ENCODE measurements at regions not wholly inside any gene's neighbourhood (a gene's known extent, or its start where the extent isn't known, plus 50 kb on each side); places are given as distances from the start of the nearest gene placed in this dataset.

GRCh38 chr2:105677901-105678300 lies 66.8 kb upstream of the NCK2 start:
- DNase-seq (ENCODE audit: low spot score): no peak
- Histone ChIP-seq H3K4me1 (ENCODE audit: control insufficient read depth in 4 of 4, insufficient read depth in 4 of 4, low read length in 3 of 4) (no peaks in the 10 kb centered on the region), H3K9ac (ENCODE audit: low read depth in 1 of 2, low read length in 2 of 2) (no peak overlapping the region), H3K27me3 (ENCODE audit: control insufficient read depth in 4 of 4, insufficient read depth in 4 of 4, low read length in 3 of 4) (peaks cover 0 to 3% (median under 1%) of the 10 kb centered on the region in 4 donors), H3K36me3 (ENCODE audit: control insufficient read depth in 4 of 4, insufficient read depth in 3 of 4, low read depth in 1 of 4, low read length in 3 of 4) (no peaks in the 10 kb centered on the region), H3K27ac (ENCODE audit: low read depth in 1 of 2, low read length in 2 of 2) (no peak overlapping the region), H3K4me3 (ENCODE audit: low read depth in 1 of 3, low read length in 3 of 3) (no peak overlapping the region), H3K9me3 (ENCODE audit: control insufficient read depth in 4 of 4, low read length in 3 of 4) (no peaks in the 10 kb centered on the region)
- no peak for TF ChIP-seq EGR1 (IDR thresholded peaks at IDR 0.05; ENCODE audit: low read depth in 2 of 2)
- no peak for TF ChIP-seq FOXA2 (IDR thresholded peaks at IDR 0.05)
- TF ChIP-seq ATF3 (IDR thresholded peaks at IDR 0.05): no peak
- TF ChIP-seq RXRA (IDR thresholded peaks at IDR 0.05): no peak
- TF ChIP-seq YY1 (IDR thresholded peaks at IDR 0.05): no peak
- no peak for TF ChIP-seq RAD21 (IDR thresholded peaks at IDR 0.05)
- no peak for TF ChIP-seq REST (IDR thresholded peaks at IDR 0.05)
- TF ChIP-seq TAF1 (conservative IDR thresholded peaks at IDR 0.05): no peak
- no peak for TF ChIP-seq GABPA (IDR thresholded peaks at IDR 0.05 in 1 of 2, conservative IDR thresholded peaks at IDR 0.05 in 1 of 2)
- no peak for TF ChIP-seq ZBTB33 (IDR thresholded peaks at IDR 0.05)
- TF ChIP-seq NR2F2 (IDR thresholded peaks at IDR 0.05): no peak
- no peak for TF ChIP-seq HNF4G (IDR thresholded peaks at IDR 0.05)
- no peak for TF ChIP-seq CTCF (IDR thresholded peaks at IDR 0.05; ENCODE audit: low read depth, low read length, missing input control)
- WGBS: 69% methylated on average over 6 of the region's 6 CpGs

- Histone ChIP-seq H3K27ac (ENCODE audit: low read depth in 1 of 2, low read length in 2 of 2) (no peak overlapping the region), H3K27me3 (ENCODE audit: control insufficient read depth in 4 of 4, insufficient read depth in 4 of 4, low read length in 3 of 4) (peaks cover 0 to 3% (median under 1%) of the 10 kb centered on the region in 4 donors), H3K9me3 (ENCODE audit: control insufficient read depth in 4 of 4, low read length in 3 of 4) (no peaks in the 10 kb centered on the region), H3K4me1 (ENCODE audit: control insufficient read depth in 4 of 4, insufficient read depth in 4 of 4, low read length in 3 of 4) (no peaks in the 10 kb centered on the region), H3K4me3 (ENCODE audit: low read depth in 1 of 3, low read length in 3 of 3) (no peak overlapping the region), H3K36me3 (ENCODE audit: control insufficient read depth in 4 of 4, insufficient read depth in 3 of 4, low read depth in 1 of 4, low read length in 3 of 4) (no peaks in the 10 kb centered on the region), H3K9ac (ENCODE audit: low read depth in 1 of 2, low read length in 2 of 2) (no peak overlapping the region)
- no peak for DNase-seq (ENCODE audit: low spot score)
- WGBS: 83% methylated on average over 4 of the region's 4 CpGs
- TF ChIP-seq GABPA (IDR thresholded peaks at IDR 0.05 in 1 of 2, conservative IDR thresholded peaks at IDR 0.05 in 1 of 2): no peak
- no peak for TF ChIP-seq SP1 (IDR thresholded peaks at IDR 0.05)
- TF ChIP-seq FOXA1 (IDR thresholded peaks at IDR 0.05): no peak
Observed at GRCh38 chr2:105675841-105676240, 68.9 kb upstream of the NCK2 start.

Data from liver (tissue), 8 donors.